Spleen (tissue), 11 donors: ENCODE measurements at regions not wholly inside any gene's neighbourhood (a gene's known extent, or its start where the extent isn't known, plus 50 kb on each side); places are given as distances from the start of the nearest gene placed in this dataset.

Experiments used
- DNase-seq: peaks from one replicate; pipeline ENCODE4 v3.0.0-alpha.2; 2020
- H3K27ac ChIP-seq, 8 donors: fragments of 200-600 bp; sonication (generic) in 7 of 8; 1 replicate in 4 of 8; 2 replicates in 4 of 8; pipeline versions ENCODE4 v1.5.0 to v1.8.0; 2016 to 2021; ENCODE audit warnings: inconsistent platforms in 4 of 8, mild to moderate bottlenecking in 4 of 8, moderate library complexity in 1 of 8
- H3K27me3 ChIP-seq, 7 donors: fragments of 200-600 bp; sonication (generic) in 6 of 7; replicated peaks in 1 of 7; 1 replicate in 4 of 7; 2 replicates in 3 of 7; pipeline versions ENCODE4 v1.5.0 to v1.8.0; 2016 to 2021; ENCODE audit warnings: inconsistent platforms in 3 of 7, mild to moderate bottlenecking in 1 of 7
- H3K36me3 ChIP-seq, 6 donors: fragments of 200-600 bp; sonication (generic) in 5 of 6; 1 replicate in 4 of 6; 2 replicates in 2 of 6; pipeline versions ENCODE4 v1.5.0 to v1.8.0; 2016 to 2021; ENCODE audit warnings: inconsistent platforms in 2 of 6
- H3K4me1 ChIP-seq, 6 donors: fragments of 200-600 bp; sonication (generic) in 5 of 6; 1 replicate in 3 of 6; 2 replicates in 3 of 6; pipeline versions ENCODE4 v1.5.0 to v1.8.0; 2016 to 2021; ENCODE audit warnings: inconsistent platforms in 3 of 6
- H3K4me3 ChIP-seq, 8 donors: fragments of 200-600 bp; sonication (generic) in 7 of 8; 1 replicate in 4 of 8; 2 replicates in 4 of 8; pipeline versions ENCODE4 v1.5.0 to v1.8.0; 2016 to 2021; ENCODE audit warnings: inconsistent platforms in 4 of 8, mild to moderate bottlenecking in 4 of 8, moderate library complexity in 2 of 8
- H3K9me3 ChIP-seq, 8 donors: fragments of 200-600 bp; sonication (generic) in 7 of 8; 1 replicate in 4 of 8; 2 replicates in 4 of 8; pipeline versions ENCODE4 v1.5.0 to v1.8.0; 2016 to 2021; ENCODE audit warnings: inconsistent platforms in 4 of 8
- POLR2A ChIP-seq, 3 donors: fragments of 450-650 bp; IDR thresholded peaks; one replicate each; pipeline ENCODE4 v1.5.1; 2017; ENCODE audit warnings: antibody characterized with exemption in 3 of 3, mild to moderate bottlenecking in 1 of 3
- POLR2AphosphoS5 ChIP-seq, 3 donors: sonication (generic); formaldehyde crosslinking; IDR thresholded peaks; one replicate each; pipeline ENCODE4 v1.5.1; 2017; ENCODE audit warnings: antibody characterized with exemption in 3 of 3
- WGBS, 5 donors: extraction: QIAGEN DNeasy Blood & Tissue Kit in 3 of 5; methylation state at CpG; one replicate each; pipeline versions ENCODE4 v1.1.5 to v1.1.7; 2013 to 2018; 5-methylcytosine and 5-hydroxymethylcytosine counted together
- intact Hi-C: fragments of 100-400 bp; cut with DNase I; formaldehyde crosslinking; loops from one replicate; pipeline ENCODE4 v1.15.0; 2023; ENCODE audit warnings: low total_unique reads
- TF ChIP-seq, protein P1 (sequence below), 11 experiments: fragments of 200-600 bp in 7 of 11; fragments of 450-650 bp in 4 of 11; sonication (generic) in 4 of 11; IDR thresholded peaks in 8 of 11; conservative IDR thresholded peaks in 3 of 11; 1 replicate in 7 of 11; 2 replicates in 4 of 11; pipeline versions ENCODE4 v1.4.0 to v1.8.0; 2016 to 2021; ENCODE audit warnings: antibody characterized with exemption in 11 of 11, inconsistent platforms in 4 of 11, mild to moderate bottlenecking in 1 of 11
- donor health status: healthy with polysubstance abuse.
- donor health status: DM: no; HTN: no; CAD: no; lungs with moderate emphysema.
- donor health status: DM: no; HTN: no; CAD: no.
- donor health status: Bipolar disorder and iron deficiency.
- donor health status: healthy.
- donor health status: DM: no; HTN: no; CAD: no.
- donor health status: DM: yes; HTN: yes; CAD: no.

DNA sequence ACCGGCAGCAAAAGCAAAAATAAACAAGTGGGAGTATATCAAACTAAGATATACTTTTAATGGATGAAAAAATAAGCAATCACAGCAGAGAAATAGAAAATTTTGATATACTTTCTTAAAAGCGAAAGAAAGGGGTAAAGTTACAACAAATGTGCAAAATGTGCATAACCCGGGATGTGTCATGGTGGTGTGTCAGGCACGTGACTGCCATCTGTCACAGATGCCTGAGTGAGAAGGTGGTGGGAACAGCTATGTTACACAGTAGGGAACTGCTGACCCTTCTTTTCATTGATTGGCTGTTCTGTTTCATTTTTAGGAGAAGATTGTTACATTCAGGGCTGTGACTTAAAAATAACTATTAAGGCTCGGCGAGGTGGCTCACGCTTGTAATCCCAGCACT lies 168.1 kb upstream of the PELI2 start:
- TF ChIP-seq POLR2AphosphoS5 (IDR thresholded peaks at IDR 0.05), result no peak
- TF ChIP-seq, protein P1, sequence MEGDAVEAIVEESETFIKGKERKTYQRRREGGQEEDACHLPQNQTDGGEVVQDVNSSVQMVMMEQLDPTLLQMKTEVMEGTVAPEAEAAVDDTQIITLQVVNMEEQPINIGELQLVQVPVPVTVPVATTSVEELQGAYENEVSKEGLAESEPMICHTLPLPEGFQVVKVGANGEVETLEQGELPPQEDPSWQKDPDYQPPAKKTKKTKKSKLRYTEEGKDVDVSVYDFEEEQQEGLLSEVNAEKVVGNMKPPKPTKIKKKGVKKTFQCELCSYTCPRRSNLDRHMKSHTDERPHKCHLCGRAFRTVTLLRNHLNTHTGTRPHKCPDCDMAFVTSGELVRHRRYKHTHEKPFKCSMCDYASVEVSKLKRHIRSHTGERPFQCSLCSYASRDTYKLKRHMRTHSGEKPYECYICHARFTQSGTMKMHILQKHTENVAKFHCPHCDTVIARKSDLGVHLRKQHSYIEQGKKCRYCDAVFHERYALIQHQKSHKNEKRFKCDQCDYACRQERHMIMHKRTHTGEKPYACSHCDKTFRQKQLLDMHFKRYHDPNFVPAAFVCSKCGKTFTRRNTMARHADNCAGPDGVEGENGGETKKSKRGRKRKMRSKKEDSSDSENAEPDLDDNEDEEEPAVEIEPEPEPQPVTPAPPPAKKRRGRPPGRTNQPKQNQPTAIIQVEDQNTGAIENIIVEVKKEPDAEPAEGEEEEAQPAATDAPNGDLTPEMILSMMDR (IDR thresholded peaks at IDR 0.05 in 8 of 11, conservative IDR thresholded peaks at IDR 0.05 in 3 of 11), result no peak
- DNase-seq, result no peak
- WGBS, 5 donors, result 93 to 95% (median 93%) methylated on average over 7 of the region's 7 CpGs
- Histone ChIP-seq H3K4me3 (no peak overlapping the region), H3K9me3 (no peaks in the 10 kb centered on the region), H3K27me3 (no peaks in the 10 kb centered on the region), H3K27ac (no peak overlapping the region), H3K4me1 (no peaks in the 10 kb centered on the region), H3K36me3 (no peaks in the 10 kb centered on the region)
- intact Hi-C loops, result no loop called here

DNA sequence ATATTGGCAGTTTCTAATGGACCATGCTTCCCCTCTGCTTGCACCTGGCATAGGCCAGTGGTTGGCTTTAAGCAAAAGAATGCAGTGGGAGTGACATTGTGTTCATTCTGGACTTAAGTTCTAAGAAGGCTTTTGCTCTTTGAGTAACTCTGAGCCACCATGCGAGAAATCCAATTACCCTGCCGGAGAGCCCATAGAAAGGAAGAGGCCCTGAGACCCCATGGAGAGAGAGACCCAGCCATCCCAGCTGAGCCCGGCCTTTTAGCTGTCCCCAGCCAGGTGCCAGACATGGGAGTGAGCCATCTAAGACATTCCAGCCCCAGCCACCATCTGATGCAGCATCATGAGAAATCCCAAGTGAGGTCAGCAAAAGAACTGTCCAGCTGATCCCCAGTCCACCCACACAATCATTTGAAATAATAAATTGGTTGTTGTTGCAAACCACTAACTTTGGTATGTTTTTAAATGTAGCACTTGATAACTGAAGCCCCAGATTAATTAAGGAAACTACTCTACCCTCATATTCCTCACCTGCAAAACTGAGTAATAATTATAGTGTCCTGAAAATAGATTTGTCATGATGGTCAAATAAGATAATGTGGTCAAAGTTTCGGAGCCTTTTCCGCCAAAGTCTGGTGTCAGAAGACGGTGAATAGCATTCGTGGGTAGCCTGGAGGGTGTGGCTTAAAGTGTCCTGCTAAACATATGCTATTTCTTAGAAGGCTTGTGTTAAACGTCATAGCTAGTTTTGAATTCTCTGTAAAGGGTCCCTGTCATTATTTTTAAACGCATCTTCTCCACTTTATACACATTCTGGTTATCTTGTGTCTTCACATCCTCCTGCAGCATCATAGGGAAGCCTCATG lies 166.6 kb upstream of the PELI2 start:
- 79 to 91% (median 88%) methylated on average over 9 of the region's 9 CpGs for WGBS, 5 donors
- Histone ChIP-seq H3K9me3 (no peaks in the 10 kb centered on the region), H3K4me1 (no peaks in the 10 kb centered on the region), H3K27me3 (peaks cover 0 to under 1% (median 0%) of the 10 kb centered on the region in 7 donors), H3K36me3 (no peaks in the 10 kb centered on the region), H3K4me3 (no peak overlapping the region), H3K27ac (no peak overlapping the region)
- TF ChIP-seq, protein P1 (IDR thresholded peaks at IDR 0.05 in 8 of 11, conservative IDR thresholded peaks at IDR 0.05 in 3 of 11), result no peak
- TF ChIP-seq POLR2A (IDR thresholded peaks at IDR 0.05) (no peak), POLR2AphosphoS5 (IDR thresholded peaks at IDR 0.05) (no peak)
- DNase-seq, result no peak
- intact Hi-C loops, result no loop called here

DNA sequence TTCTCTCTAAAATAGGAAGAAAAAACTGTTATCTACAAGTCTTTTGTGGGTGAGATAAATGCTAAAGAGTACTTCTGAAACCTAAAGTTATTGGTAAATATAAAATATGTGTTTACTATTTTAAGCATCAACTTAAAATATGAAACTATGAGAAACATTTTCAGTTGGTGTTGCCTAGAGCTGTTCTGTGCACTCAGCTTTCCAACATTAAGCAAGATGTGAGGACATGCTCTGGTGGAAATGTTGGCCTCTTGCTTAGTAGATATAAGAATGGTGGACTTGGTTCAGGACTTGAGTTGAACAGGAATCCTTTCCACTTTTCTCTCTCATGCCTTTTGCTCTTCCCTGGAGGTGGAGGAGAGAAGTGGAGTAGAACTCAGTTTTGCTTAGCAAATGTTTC lies 164.1 kb upstream of the PELI2 start:
- H3K36me3 ChIP-seq, result no peaks in the 10 kb centered on the region
- intact Hi-C loops, result no loop called here
- DNase-seq, result no peak

DNA sequence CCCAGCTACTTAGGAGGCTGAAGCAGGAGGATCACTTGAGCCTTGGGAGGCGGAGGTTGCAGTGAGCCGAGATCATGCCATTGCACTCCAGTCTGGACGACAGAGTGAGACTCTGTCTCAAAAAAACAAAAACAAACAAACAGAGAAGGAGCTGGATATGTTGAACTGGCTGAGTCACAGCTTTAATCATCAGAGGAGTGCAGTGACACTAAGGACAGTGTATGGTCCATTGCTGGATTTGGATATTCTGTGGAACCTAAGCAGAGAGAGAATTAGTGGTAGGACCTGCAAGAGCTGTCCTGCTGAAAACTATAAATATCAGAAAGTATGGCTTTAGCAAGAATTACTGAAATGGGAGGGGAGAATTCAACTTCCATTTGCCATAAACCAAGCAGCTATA lies 163.0 kb upstream of the PELI2 start:
- no peak overlapping the region for H3K27ac ChIP-seq
- TF ChIP-seq POLR2A (IDR thresholded peaks at IDR 0.05), result no peak
- TF ChIP-seq, protein P1 (IDR thresholded peaks at IDR 0.05 in 8 of 11, conservative IDR thresholded peaks at IDR 0.05 in 3 of 11), result no peak
- TF ChIP-seq POLR2AphosphoS5 (IDR thresholded peaks at IDR 0.05), result no peak
- WGBS, 5 donors, result 62 to 72% (median 65%) methylated on average over 3 of the region's 3 CpGs

More for the DNA sequence above, 164.1 kb upstream of the PELI2 start:
- H3K9me3 ChIP-seq, result no peaks in the 10 kb centered on the region
- no peak for TF ChIP-seq POLR2A (IDR thresholded peaks at IDR 0.05)
- no peaks in the 10 kb centered on the region for H3K4me1 ChIP-seq
- H3K27ac ChIP-seq, result no peak overlapping the region
- peaks cover 0 to 4% (median 0%) of the 10 kb centered on the region in 7 donors for H3K27me3 ChIP-seq
- H3K4me3 ChIP-seq, result no peak overlapping the region

More for the DNA sequence above, 163.0 kb upstream of the PELI2 start:
- Histone ChIP-seq H3K27me3 (peaks cover 0 to 4% (median 0%) of the 10 kb centered on the region in 7 donors), H3K9me3 (no peaks in the 10 kb centered on the region), H3K4me3 (no peak overlapping the region), H3K36me3 (no peaks in the 10 kb centered on the region), H3K4me1 (no peaks in the 10 kb centered on the region)
- DNase-seq, result no peak
- intact Hi-C loops, result no loop called here
